ENCODE measurements at regions not wholly inside any gene's neighbourhood (a gene's known extent, or its start where the extent isn't known, plus 50 kb on each side); places are given as distances from the start of the nearest gene placed in this dataset.

- DNase-seq = no peak
Observed at GRCh38 chr6:87905101-87905641, 142.5 kb upstream of the SPACA1 start.

DNA sequence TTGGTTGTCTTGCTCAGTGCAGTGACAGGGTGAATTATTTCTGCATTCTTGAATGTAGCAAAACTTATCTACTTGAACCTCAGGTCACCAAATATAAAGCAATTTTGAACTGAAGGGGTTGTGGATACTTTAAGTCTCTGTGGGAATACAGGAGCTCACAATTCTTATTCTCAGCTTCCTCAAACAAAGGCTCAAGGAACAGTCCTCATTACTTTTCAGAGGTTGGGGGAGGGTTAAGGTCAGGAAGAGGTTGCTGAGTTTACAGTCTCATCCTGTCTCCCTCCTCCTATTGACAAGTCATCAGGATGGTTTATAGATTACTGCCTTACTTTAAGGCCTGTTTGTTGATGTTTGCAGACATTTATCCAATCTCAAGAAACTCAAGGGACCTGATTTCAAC is 143.6 kb upstream of the SPACA1 start:
- no peak for DNase-seq

DNA sequence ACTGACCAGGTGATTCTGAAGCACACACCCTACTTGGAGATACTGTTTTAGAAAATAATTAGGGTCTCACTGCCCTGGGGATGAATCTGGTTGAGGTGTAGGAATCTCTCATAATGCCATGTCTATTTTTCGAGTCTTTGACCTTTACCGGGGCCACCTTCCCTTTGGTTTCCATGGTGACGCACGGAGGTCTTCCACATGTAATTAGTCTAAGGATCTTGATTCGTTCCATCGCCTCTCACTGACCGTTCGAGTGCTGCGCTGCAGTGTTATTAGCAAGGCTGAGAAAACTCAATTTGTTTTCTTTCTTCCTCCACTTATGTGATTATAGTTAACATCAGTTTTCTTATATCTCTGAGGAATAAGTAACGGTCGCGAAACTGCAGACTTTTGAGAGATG is 144.3 kb upstream of the SPACA1 start:
- no peak for DNase-seq

- no peak for DNase-seq
Observed at GRCh38 chr6:87902383-87902782, 145.3 kb upstream of the SPACA1 start.

DNA sequence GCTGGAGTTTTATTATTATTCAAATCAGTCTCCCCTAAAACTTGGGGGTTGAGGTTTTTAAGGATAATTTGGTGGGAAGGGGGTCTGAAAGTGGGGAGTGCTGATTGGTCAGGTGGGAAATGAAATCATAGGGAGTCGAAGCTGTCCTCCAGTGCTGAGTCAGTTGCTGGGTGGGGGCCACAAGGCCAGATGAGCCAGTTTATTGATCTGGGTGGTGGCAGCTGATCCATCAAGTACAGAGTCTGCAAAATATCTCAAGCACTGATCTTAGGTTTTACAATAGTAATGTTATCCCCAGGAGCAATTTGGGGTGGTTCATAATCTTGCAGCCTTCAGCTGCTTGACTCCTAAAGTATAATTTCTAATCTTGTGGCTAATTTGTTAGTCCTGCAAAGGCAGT is 146.0 kb upstream of the SPACA1 start:
- peak; percentile 7 for DNase-seq

DNA sequence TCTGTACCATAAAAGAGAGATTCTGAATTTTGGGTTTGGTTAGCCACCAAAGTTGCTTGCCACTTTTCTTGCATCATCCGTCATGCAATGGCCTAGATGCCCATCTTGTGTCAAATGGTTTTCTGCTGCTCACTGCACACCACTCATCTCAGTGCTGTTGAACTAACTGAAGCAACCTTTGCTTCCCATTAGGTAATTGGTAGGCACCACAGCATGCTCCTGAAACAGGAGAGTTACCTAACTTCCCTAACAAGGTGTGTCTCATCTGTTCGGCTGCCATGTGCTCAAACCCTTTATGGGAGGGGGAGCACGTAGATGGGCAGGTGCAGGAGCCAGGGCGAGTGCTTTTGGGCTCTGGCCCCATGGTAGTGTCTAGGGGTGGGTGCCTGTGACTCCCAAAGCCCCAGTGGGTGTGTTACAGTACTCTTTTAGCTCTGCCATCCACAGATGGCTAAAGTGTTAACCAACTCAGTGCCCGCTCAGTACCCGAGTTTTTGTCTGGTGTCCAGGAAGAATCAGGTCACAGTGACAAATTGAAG is 147.4 kb upstream of the SPACA1 start:
- DNase-seq = no peak

- DNase-seq = no peak
Observed at GRCh38 chr6:87899499-87900147, 148.0 kb upstream of the SPACA1 start.

- no peak for DNase-seq
Observed at GRCh38 chr6:87897663-87898062, 150.0 kb upstream of the SPACA1 start.

DNA sequence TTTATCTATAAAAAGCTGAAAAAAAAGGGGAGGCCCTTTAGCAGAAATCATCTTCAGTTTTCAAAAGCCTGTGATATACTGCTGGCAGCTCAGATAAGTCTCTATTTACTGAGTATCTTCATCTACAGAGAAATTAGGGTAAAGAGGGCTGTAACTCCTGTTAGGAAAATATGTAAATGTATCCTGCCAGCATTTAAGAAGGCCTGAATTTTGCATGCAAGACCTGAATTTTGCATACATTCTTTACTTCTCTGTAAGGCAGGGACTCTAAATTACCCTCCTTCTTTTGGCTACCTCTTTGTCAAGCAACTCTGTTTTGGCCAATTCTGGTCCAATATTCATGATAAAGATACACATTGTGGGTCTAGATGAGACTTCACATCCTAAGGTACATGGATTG is 150.6 kb upstream of the SPACA1 start:
- DNase-seq = peak; percentile 26

GRCh38 chr6:87887266-87887665 is 160.4 kb upstream of the SPACA1 start:
- no peak for DNase-seq

DNA sequence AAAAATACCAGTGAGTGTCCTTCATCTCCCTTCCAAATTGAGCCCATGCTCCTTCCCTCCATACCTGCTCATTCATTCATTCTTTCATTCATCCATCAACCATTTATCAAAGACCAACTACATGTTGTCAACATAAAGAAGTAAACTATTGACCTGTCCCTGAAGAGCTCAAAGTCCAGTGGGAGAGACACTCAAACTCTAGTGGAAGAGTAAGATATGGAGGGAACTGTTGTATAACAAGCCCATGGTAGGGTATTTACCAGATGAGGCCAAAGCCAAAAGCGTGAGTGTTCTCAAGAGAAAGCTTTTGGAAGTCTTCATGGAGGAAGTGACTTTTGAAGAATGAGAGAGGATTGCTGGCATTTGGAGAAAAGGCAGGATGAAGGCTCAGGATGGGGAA is 163.4 kb upstream of the SPACA1 start:
- DNase-seq = no peak

DNA sequence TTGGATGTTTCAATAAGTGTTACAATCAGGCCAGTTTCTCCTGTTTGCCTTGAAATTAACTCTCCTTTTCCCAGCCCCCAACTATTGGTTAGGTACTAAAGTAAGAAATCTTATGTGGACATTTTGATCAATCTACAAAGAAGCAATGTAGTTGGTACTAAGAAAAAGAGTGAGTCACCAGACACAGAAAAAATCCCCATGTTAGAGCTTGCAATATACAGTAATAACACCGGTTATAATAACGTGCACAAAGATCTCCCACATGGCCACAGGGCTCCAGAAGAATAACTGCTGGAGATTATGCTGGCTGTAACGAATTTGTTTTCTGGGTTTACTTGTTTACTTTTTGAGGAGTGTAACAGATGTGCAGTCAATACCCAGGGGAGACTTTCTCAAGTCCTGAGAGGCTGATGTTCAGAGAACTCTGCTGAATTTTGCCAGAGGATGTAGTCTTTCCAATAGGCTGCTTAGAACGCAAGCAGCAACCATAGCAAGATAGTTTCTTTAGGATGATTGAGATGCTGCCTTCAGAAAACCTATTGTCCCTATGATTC is 166.2 kb upstream of the SPACA1 start:
- DNase-seq = no peak

DNA sequence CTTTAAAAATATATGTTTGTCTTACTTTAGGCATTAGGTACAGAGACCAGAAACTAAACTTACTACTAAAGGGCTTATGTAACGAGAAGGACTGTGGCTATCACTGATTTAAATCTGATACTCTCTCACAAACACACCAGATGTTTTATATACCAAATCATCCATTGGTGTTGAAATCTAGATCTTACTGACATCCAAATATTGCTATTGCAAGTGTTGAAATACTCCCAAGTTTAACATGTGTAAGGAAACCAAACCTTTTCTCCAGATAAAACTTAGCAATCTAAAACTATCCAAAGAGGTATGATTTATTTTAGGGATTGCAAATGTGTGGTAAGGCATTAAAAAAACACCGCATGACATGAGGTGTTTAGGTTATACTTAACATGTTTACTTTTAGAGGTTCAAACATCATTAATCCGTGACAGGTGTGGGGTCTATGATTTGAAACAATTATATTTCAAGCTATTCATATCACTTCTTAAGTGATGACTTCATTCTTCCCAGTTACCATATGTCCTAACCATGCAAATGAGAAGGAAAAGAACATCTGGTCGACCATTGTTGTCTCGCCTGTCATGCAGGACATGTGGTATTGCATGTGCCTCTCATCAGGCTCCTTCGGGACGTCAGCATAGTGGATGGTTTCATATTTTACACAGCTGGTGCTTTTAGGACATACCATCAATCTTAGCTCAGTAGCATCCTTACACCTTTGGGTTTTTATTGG is 168.3 kb upstream of the SPACA1 start:
- no peak for DNase-seq

DNA sequence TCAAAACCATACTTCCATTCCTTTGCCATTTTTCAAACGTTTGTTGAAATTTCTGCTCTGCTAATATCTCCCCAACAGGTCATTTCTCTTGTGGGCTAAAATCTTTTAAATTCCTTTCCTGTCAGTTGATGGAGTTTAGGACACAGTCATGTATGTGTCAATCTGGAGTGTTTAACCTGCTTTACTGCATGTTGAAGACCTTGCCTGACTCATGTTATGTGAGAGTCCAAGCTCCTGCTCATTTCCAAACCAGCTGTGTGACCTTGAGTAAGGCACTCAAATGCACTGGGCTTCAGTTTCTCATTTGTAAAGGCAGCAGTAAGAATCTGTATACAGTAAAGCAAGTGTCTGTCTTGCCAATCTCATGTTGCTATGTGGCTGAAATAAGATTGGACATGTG is 171.9 kb upstream of the SPACA1 start:
- DNase-seq = no peak

DNA sequence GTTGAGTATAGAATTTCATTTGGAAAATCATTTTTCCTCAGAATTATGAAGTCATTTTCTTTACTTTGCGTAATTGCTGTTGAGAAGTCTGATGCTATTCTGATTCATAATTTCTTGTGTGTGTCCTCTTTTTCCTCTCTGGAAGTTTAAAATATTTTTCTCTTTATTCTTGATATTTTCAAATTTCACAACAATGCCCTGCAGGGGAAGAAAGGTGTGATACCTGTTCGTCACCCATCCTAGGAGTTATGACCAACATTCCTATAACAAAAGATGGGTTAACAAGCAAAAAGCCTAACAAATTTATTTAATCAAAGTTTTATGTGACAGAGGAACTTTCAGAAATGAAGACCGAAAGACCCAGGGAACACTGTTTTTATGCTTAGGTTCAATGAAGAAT is 171.5 kb upstream of the AKIRIN2 start:
- DNase-seq = no peak

DNA sequence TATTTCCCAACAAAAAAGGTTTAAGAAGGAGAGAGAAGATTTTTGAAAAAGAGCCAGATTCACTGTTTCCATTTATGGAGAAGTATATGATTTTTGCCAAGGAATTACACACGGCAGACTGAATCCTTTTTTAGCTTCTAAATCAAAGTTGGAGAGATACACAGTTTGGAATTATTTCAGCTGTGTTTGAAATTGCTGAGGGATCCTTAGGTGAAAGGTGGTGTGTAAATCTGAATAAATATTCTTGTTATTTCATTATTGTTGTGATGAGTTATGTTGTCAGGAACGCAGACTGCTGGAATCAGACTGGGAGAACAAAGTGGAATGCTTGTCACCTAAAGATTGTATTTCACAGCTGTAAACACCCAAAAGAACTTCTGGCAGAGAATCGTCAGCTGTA is 168.5 kb upstream of the AKIRIN2 start:
- no peak for DNase-seq

DNA sequence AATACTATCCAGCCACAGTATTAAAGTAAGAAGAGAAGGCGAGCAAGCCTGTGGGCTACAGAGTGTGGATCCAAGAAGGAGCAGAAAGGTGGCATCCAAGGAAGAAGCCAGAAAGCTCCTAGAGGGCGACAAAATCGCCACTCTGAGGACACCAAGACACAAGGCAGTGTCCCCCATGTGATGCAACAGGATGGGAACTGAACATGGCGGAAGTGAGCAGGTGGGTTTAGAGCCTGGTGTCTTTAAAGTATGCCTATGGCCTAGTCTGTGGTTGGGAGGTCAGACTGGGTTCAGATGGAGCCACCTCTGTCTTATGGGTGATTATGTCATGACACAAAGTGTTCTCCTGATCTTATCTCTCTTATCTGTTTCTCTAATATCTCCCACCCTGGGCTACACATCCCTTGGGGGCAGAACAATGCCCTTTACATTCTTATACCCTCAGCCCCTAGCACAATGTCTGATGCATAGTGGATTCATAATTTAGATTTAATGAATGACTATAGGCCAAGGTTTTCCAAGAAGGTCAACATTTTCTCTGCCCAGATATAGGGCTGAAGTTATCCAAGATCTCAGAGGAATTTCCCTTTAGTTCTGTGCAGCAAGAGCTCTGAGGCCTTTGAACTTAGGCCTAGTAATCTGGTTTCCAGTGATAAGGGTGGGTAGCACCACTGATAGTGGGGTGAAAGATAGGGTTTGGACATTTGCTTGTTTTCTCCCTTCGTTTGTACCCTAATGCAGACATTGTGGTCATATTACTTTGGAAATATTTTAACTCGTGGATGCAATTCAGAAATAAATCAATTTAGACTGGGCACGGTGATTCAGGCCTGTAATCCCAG is 167.3 kb upstream of the AKIRIN2 start:
- DNase-seq = peak; percentile 16

DNA sequence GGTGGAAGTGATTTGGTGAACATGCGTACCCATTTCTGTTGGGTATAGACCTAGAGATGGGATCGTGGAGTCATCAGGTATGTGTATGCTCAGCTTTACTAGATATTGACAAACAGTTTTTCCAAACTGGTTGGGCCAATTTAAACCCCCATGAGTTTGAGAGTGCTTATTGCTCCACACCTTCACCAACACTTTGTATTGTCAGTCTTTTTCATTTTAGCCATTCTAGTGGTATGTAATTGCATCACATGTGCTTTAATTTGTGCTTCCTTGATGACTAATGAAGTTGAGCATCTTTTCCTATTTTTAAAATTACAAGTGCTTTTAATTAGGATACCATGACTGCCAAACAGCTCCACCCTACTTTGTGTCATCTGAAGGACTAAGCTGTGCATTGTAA is 158.9 kb upstream of the AKIRIN2 start:
- no peak for DNase-seq

DNA sequence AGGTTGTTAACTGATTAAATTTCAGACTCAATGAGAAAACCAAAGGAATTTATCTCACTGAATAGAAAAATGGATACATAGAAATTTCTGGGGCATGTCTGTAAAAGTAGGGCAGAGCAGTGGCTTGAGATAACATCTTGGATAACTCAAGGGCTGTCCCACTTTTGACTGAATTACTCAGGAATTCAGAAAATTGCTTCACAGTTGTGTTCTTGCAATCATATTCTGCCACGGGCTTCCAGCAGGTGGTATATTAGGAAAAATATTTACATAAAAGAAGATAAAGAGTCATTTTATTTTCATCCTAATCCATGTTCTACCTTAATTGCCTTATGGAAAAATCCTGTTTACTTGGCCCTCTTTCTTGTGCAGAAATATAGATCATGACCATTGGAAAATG is 156.4 kb upstream of the AKIRIN2 start:
- DNase-seq = no peak

GRCh38 chr6:87851674-87852299 is 149.8 kb upstream of the AKIRIN2 start:
- no peak for DNase-seq

DNA sequence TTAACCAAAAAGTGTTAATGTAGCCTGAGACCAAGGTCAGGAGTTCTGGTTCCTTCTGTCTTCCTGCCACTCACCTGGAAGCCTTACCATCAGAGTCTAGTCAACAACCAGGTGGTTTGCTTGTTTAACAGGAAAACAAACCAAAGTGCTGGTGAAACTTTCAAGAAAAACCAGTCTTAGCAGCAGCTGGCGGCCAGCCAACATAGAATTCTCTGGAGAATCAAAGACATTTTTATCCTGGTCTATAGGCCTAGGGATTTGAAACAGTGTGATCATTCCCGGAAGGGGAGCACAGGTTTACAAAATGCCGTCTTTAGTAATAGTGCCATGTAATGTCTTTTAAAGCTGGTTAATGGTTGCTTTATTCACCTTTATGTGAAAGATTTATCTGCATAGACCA is 146.6 kb upstream of the AKIRIN2 start:
- no peak for DNase-seq

- no peak for DNase-seq
Observed at GRCh38 chr6:87847830-87848210, 145.8 kb upstream of the AKIRIN2 start.
